ENCODE measurements at regions not wholly inside any gene's neighbourhood (a gene's known extent, or its start where the extent isn't known, plus 50 kb on each side); places are given as distances from the start of the nearest gene placed in this dataset.

GRCh38 chr9:127553793-127554192 is 58.3 kb upstream of the STXBP1 start:
- TF ChIP-seq, protein P1, sequence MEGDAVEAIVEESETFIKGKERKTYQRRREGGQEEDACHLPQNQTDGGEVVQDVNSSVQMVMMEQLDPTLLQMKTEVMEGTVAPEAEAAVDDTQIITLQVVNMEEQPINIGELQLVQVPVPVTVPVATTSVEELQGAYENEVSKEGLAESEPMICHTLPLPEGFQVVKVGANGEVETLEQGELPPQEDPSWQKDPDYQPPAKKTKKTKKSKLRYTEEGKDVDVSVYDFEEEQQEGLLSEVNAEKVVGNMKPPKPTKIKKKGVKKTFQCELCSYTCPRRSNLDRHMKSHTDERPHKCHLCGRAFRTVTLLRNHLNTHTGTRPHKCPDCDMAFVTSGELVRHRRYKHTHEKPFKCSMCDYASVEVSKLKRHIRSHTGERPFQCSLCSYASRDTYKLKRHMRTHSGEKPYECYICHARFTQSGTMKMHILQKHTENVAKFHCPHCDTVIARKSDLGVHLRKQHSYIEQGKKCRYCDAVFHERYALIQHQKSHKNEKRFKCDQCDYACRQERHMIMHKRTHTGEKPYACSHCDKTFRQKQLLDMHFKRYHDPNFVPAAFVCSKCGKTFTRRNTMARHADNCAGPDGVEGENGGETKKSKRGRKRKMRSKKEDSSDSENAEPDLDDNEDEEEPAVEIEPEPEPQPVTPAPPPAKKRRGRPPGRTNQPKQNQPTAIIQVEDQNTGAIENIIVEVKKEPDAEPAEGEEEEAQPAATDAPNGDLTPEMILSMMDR (conservative IDR thresholded peaks at IDR 0.05; ENCODE audit: low read depth), result no peak
- peak overlapping the region; percentile 99 for H3K27ac ChIP-seq
- ChIA-PET CTCF (interaction anchor here (0.7 to 1.6 kb wide), 2 partner anchors 16 to 36 kb away, joined by 3 to 5 read pairs; no protein-coding TSS in a partner anchor), POLR2A (ENCODE audit: low non-redundant PET) (no interaction called here)
- DNase-seq (ENCODE audit: low spot score), result no peak

DNA sequence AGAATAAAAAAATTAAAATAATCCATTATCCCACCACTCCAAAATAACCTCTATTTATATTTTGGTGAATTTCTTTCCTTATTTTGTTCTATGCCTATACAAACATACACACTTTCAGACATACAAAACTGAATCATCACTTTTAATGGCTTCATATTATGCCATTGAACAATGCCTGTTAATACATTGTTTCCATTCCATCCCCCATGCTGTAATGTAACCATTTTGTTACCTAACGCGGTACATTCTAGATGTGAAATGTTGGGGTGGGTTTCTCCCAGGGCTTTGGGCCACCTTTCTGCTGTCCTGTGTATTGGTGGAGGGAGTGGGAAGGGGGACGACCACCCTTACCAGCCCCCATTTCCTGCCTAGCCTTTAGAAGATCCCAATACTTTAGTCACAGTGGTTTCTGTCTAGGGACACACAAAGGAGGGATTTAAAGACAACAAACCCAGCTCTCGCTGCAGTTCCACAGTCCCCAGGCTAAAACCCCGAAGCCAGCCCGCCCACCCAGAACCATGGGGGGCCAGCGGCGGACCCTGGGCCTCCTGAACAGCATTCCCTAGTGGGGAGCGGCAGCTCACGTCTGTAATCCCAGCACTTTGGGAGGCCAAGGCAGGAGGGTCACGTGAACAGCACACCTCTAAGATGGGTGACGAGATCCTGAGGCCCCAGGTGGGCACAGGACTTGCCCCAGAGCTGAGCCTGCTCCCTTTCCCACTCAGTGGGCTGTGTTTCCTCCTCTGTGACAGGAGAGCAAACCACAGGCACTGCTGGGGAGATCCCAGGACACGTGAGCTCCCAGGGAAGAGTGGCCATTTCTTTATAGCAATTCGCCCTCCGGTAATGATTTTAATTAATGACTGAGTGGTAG is 56.9 kb upstream of the STXBP1 start:
- peak overlapping the region; percentile 99 for H3K27ac ChIP-seq
- ChIA-PET POLR2A (ENCODE audit: low non-redundant PET) (interaction anchor here (0.5 to 1.6 kb wide), 4 partner anchors 24 to 186 kb away, joined by 3 to 9 read pairs (median 4); partner anchors contain the start of genes LRSAM1 and RPL12), CTCF (interaction anchor here (0.7 to 2.0 kb wide), 6 partner anchors 18 to 179 kb away, joined by 3 to 8 read pairs (median 4); no protein-coding TSS in a partner anchor)
- DNase-seq (ENCODE audit: low spot score), result no peak
- TF ChIP-seq, protein P1 (conservative IDR thresholded peaks at IDR 0.05; ENCODE audit: low read depth), result no peak

DNA sequence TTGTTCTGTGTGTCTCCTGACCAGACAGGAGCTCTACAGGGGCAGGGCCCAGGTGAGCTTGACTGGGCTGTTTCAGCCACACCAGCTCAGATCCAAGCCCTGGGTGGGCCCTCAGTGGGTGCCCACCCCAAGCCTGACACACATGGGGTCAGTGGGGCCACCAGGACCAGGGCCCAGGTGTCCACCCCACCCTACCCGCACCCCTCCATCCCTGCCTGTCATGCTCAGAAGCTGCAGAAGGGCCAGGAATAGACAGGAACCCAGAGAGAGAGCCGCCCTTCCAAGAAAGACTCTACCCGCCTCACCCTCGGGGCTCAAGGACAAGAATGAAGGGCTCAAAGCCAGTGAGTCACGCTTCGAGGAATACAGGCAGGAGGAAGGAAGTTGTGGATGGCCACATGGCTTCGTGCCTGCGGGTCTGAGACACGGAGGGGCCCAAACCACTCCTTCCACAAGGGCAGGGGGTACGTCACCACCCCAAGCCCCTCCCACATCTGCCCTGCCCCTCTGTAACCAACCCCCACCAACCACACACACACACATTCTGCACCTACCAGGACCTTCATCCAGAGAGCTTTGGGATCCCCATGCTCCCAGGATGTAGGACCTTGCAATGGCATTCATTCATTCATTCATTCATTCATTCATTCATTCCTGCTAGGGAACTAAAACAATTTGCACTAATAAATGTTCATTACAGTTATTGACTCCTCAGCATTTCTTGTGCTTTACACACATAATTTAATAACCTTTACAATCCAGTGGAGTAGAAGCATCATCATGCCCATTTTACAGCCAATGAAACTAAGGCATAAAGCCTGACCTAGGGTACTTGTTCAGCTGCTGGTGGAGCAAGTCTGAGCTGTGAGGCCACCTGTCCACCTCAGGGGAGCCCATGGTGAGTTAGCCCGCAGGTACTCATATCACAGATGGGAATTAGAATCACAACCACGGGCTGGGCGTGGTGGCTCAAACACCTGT is 55.9 kb upstream of the STXBP1 start:
- DNase-seq (ENCODE audit: low spot score), result peak; percentile 99
- peak overlapping the region; percentile 99 for H3K27ac ChIP-seq
- CTCF ChIA-PET, result interaction anchor here (0.7 to 2.0 kb wide), 6 partner anchors 19 to 178 kb away, joined by 3 to 8 read pairs (median 4); no protein-coding TSS in a partner anchor
- TF ChIP-seq, protein P1 (conservative IDR thresholded peaks at IDR 0.05; ENCODE audit: low read depth), result no peak
- POLR2A ChIA-PET (ENCODE audit: low non-redundant PET), result interaction anchor here (0.5 to 1.6 kb wide), 6 partner anchors 23 to 1058 kb away, joined by 3 to 9 read pairs (median 3); partner anchors contain the start of genes LRSAM1 and RPL12

DNA sequence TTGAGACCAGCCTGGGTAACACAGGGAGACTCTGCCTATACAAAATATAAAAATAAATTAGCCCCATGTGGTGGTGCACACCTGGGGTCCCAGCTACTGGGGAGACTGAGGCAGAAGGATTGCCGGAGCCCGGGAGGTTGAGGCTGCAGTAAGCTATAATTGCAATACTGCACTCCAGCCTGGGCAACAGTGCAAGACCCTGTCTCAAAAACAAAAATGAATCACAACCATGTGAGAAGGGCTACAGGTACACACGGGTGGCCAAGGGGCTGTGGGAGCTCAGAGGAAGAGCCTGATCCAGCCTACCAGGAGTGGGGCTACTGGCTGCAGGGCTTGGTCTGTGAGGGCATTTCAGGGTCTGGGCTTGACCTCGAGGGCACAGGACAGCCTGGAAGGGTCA is 55.2 kb upstream of the STXBP1 start:
- DNase-seq (ENCODE audit: low spot score), result no peak
- TF ChIP-seq, protein P1 (conservative IDR thresholded peaks at IDR 0.05; ENCODE audit: low read depth), result no peak
- peak overlapping the region; percentile 99 for H3K27ac ChIP-seq
- ChIA-PET POLR2A (ENCODE audit: low non-redundant PET) (interaction anchor here (1.6 kb wide), 1 partner anchor 22 kb away, joined by 9 read pairs; no protein-coding TSS in a partner anchor), CTCF (interaction anchor here (0.6 to 2.0 kb wide), 3 partner anchors 31 to 327 kb away, joined by 4 to 8 read pairs (median 7); no protein-coding TSS in a partner anchor)

DNA sequence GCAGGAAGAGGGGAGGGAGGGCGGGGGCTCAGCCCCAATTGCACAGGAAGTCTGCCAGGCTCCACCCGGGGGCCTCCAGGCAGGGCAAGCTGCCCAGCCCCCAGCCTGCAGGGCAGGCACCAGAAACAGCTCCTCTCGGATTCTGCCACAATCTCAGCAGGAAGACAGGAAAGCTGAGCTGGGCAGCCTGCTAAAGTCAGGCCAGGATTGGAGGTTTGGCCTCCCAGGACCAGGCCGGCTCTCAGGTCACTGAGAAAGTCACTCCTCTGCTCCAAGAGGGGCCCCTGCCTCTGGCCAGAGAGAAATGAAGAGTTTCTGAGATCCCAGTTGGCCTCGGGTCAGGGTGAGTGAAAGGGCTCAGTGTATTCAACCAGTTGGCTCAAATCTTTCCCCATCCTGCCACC is 54.6 kb upstream of the STXBP1 start:
- POLR2A ChIA-PET (ENCODE audit: low non-redundant PET), result no interaction called here
- H3K27ac ChIP-seq, result peak overlapping the region; percentile 99
- TF ChIP-seq, protein P1 (conservative IDR thresholded peaks at IDR 0.05; ENCODE audit: low read depth), result no peak
- CTCF ChIA-PET, result interaction anchor here (0.6 to 1.0 kb wide), 4 partner anchors 17 to 328 kb away, joined by 3 to 7 read pairs (median 4); no protein-coding TSS in a partner anchor
- no peak for DNase-seq (ENCODE audit: low spot score)
